GM19351 (cell line): ENCODE measurements at regions not wholly inside any gene's neighbourhood (a gene's known extent, or its start where the extent isn't known, plus 50 kb on each side); places are given as distances from the start of the nearest gene placed in this dataset.
"Not testable (repeated sequence)": the region's sequence is repeated elsewhere in the genome, so short reads cannot be mapped to it uniquely, and the experiment has no call there.

ENCODE experiments used
- ATAC-seq: cut with Tn5 transposase; IDR thresholded peaks from one replicate; pipeline ENCODE4 v1.9.1; 2021; ENCODE audit warnings: mild to moderate bottlenecking, moderate library complexity; ENCODE audit not compliant: unreplicated experiment

GRCh38 chr21:21973806-21974205 is 975.6 kb downstream of the NCAM2 start:
- ATAC-seq = no peak

GRCh38 chr21:21996891-21997290 is 998.7 kb downstream of the NCAM2 start:
- ATAC-seq = no peak

DNA sequence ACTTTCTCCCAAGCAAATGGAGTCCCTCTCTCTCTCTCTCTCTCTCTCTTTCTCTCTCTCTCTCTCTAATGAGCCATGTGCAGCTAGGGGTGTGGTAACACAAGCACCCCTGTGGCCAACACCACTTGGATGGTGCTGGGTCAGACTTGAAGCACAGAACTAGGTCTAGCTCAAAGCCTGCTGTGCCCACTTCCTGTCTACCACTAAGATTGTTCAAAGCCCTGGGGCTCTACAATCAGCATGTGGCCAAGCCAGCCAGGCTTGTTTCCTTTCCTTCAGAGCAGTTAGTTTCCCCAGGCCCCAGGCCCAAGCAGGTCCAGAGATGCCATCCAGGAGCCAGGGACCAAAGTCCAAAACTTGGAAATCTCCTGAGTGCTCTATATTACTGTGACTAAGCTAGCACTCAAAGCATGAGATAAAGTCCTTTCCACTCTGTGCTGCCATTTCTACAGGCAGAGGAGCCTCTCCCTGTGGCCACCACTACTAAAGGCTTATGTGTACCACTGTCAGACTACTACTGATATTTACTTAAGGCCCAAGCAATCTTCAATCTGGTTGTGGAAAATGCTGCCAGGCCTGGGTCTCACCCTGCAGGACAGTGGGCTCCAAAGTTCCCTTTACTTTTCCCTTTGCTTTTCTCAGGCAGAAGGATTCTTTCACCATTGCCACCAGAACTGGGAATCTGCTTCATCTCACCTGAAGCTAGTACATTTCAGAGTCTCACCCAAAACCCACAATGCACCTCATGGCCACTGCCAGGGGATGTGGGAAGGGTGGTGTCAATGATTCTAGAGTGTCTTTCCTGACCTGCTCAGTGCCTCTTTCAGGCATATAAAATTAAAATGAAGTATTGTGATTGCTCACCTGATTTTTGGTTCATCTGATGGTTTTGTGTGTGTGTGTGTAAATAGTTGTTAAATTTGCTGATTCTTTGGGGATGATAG is 999.5 kb downstream of the NCAM2 start:
- no peak for ATAC-seq

- no peak for ATAC-seq
These were observed 1021.6 kb downstream of the NCAM2 start for GRCh38 chr21:22019766-22020165.

DNA sequence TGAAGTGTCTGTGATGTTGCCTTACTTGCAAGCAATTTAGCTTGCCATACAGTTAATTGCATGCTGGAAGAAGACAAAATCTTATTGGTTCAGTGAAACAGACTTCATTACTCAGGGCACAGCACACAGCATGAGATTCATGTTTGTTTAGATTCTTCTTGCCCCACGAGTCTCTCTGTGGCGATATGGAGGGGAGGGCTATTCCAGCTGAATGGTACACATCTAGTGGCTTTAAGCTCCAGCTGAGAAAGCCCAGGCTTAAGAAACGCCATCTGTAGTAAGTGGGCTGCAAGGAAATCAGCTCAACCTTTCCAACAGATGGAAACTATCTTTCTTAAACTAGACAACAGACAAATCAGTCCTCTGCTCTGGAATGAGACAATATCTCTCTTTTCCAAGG is 1022.0 kb downstream of the NCAM2 start:
- no peak for ATAC-seq

DNA sequence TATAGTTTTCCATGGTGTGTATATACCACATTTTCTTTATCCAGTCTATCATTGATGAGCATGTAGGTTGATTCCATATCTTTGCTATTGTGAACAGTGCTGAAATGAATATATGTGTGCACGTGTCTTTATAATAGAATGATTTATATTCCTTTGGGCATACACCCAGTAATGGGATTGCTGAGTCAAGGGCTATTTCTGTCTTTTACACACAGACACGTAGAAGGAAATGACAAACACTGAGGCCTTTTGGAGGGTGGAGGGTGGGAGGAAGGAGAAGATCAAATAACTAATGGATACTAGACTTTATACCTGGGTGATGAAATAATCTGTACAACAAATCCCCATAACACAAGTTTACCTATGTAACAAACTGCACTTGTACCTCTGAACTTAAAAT is 1025.7 kb downstream of the NCAM2 start:
- ATAC-seq = not testable (repeated sequence)

DNA sequence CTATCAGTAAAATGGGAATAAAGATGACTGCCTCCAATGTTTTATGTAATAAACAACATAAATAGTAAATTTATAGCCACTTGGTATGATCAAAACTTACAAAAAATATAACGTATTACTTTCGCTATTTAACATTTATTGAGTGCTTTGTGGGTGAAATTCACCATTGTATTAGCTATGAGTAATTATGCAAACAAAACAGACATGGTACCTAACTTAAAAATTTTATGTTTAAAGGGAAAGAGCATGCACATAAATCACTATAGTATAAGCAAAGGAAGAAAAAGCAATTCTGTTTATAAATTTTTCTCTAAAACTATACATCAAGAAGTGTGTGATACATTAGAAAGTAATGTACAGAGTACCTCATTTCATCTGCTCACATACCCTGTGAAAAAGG is 1046.2 kb downstream of the NCAM2 start:
- ATAC-seq = no peak

DNA sequence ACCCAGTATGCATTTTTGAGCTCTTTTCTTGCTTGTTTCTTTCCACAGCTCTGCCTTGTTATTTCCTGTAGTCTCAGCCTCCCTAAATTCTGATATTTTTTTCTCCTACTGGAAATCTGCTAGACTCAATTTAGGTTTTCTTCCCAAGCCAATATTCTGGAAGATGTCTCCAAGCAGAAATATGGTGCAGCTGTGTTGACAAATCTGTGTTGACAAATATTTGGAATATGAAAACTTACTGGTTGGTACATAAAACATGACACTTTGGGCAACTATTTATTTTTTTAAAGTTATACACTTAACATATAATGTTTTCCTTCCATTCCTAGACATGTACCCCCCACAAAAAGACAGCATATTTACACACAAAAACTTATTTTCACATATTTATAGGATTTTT is 1048.4 kb downstream of the NCAM2 start:
- ATAC-seq = no peak

DNA sequence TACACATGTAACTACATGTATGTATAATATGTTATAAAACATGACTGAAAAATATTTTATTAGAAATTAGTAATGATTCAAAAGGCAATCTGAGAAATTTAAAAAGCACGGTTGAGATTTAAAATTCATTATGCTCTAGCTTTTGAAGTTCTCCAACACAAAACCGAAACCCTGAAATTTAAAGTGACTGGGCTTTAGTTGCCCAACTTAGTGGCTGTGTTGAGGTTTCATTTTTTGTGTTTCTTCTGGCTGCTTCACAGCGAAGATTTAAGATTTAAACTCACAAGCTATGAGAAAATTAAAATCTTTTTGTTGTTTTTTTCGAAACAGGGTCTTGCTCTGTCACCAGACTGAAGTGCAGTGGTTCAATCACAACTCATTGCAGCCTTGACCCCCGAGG is 1058.7 kb downstream of the NCAM2 start:
- ATAC-seq = no peak

DNA sequence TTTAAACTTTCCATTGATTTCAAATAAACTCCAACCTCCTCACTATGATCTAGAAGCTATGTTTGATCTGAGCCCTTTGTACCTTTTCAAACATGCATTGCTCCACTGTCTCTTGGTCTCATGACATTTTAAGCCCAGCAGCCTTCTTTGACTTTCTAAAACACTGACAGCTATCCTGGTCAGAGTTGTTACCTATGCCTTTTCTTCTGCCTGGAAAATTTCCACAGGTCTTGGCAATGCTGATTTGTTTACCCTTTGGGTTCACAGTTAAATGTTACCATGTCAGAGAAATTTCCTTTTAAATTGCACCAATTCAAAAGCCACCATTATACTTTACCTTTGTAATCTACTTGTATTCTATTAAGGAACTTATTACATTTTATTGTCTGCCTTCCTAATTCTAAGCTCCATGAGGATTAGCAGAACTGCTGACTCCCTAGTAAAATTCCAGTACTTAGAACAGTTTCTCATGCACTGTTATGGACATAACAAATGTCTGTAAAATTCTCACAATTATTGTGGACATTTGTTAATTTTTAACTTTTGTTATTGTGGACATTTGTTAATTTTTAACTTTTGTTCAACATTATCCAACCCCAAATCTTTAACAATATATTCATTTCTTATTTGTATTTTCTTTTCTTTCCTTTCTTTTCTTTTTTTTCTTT is 1064.4 kb downstream of the NCAM2 start:
- no peak for ATAC-seq

GRCh38 chr21:22063140-22063539 is 1064.9 kb downstream of the NCAM2 start:
- ATAC-seq = no peak

DNA sequence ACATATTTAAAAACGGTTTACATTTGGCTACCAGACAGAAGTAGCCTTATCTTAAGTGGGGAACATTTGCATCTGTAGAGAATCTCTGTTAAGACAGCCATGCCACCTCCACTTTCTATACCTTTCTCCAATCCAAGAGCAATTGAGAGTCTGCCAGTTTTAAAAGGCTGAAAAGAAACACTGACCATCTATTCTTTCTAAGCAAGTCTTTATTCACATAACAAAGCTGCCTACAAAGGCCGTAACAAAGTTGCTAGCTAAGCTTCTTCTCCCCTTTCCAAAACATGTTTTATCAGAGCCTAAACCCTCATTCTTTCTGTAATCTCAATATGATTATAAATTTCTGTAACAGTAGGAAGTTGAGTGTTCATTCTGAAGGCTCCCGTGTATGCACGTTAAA is 1078.3 kb downstream of the NCAM2 start:
- ATAC-seq = no peak

GRCh38 chr21:22083899-22084298 is 1085.7 kb downstream of the NCAM2 start:
- ATAC-seq = no peak

GRCh38 chr21:22096314-22096713 is 1098.1 kb downstream of the NCAM2 start:
- no peak for ATAC-seq

DNA sequence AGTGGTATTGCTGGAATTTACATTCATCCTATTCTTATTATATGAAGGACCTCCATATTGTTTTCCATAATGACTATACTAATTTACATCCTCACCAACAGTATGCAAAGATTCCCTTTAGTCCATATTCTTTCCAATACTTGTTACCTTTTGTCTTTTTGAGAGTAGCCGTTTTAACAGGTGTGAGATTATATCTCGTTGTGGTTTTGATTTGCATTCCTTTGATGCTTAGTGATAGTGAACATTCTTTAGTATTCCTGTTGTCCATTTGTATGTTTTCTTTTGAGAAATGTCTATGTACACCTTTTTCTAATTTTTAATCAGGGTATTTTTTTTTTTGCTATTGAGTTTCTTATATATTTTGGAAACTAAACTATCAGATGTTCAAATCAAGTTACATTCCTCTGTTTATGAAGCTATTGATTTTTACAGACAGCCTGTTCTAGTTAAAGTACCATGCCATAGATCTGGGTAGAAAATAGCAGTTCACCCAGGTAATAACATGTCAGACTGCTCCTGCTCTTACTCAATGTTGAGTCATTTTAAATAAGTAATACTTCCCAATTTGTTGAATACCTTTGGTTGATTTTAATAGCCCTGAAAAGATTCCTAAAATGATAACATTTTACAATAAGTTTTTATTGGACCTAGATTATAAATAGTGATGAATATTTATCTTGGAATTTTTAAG is 1108.7 kb downstream of the NCAM2 start:
- no peak for ATAC-seq

GRCh38 chr21:22115746-22116145 is 1117.5 kb downstream of the NCAM2 start:
- no peak for ATAC-seq

GRCh38 chr21:22120616-22121266 is 1122.5 kb downstream of the NCAM2 start:
- no peak for ATAC-seq

DNA sequence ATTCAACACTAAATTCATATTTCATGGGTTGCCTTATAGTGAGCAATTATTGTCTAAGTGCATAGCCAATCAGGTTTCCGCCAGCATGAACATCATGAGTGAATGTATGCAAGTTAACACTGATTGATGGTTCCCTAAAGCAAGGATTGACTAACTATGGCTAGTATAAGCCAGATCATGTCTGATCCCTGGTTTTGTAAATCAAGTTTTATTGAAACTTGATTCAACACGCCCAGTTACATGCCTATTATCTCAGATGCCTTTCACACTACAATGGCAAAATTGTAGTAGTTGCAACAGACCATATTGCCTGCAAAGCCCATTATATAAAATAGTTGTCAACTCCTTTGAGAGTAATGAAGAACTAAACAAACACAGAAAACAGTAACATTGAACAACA is 1127.4 kb downstream of the NCAM2 start:
- ATAC-seq = no peak

- no peak for ATAC-seq
These were observed 1130.5 kb downstream of the NCAM2 start for GRCh38 chr21:22128671-22129070.

DNA sequence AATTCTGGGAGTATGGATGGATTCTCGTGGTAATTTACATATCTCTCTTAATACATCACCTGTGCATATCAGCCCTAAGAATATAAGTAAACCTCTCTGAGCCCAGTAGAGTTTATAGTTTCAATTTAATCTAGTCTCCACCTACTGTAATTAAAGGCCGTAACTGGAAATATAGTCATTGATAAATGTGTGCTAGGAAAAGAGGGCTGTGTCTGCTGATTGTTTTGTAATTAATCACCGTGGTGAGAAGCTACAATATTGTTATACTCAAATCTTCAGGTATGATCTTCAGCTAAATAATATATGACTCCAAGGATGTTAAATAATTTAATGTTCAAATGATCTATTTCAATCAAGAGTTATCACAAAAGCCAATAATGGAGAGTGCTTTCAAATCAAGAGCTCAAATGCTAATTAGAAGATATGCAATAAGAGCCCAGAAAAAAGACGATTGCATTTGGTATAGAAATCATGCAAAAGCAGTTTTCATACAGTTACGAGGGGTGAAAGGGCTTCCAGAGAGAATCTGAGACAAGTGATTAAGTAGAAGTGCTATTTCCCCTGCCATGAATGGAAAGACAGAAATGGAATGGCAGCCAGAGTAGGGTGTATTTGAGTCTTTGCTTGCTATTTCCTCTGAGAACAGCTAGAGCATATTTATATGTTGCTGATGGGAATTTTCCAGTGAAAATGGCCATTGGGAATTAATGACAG is 1134.3 kb downstream of the NCAM2 start:
- ATAC-seq = no peak

GRCh38 chr21:22136740-22137139 is 1138.5 kb downstream of the NCAM2 start:
- ATAC-seq = no peak
